K562 (cell line): ENCODE measurements at regions not wholly inside any gene's neighbourhood (a gene's known extent, or its start where the extent isn't known, plus 50 kb on each side); places are given as distances from the start of the nearest gene placed in this dataset.

ENCODE experiments used
- KDM4B ChIP-seq, 2 experiments: fragments of 450-650 bp in 1 of 2; sonication (generic) in 1 of 2; IDR thresholded peaks; 2 replicates each; pipeline ENCODE4 v1.6.1; 2016 to 2017; ENCODE audit warnings: borderline replicate concordance in 2 of 2, antibody characterized with exemption in 1 of 2, low read depth in 1 of 2, mild to moderate bottlenecking in 1 of 2
- POLR2AphosphoS5 ChIP-seq: IDR thresholded peaks from 2 replicates; pipeline ENCODE4 v1.6.1; 2011; ENCODE audit warnings: mild to moderate bottlenecking, low read depth, low read length, moderate library complexity; ENCODE audit not compliant: control insufficient read depth, insufficient read depth
- SOX6 ChIP-seq: fragments of 450-650 bp; IDR thresholded peaks from 2 replicates; pipeline ENCODE4 v1.6.1; 2014; ENCODE audit warnings: mild to moderate bottlenecking
- SREBF2 ChIP-seq: sonication (generic); formaldehyde crosslinking; IDR thresholded peaks from 2 replicates; pipeline ENCODE4 v1.4.0; 2020; ENCODE audit warnings: mild to moderate bottlenecking, missing genetic modification reagents
- ZFP1 ChIP-seq: fragments of 450-650 bp; formaldehyde crosslinking; IDR thresholded peaks from 2 replicates; pipeline ENCODE4 v1.4.0; 2020; ENCODE audit warnings: mild to moderate bottlenecking, mixed read lengths

DNA sequence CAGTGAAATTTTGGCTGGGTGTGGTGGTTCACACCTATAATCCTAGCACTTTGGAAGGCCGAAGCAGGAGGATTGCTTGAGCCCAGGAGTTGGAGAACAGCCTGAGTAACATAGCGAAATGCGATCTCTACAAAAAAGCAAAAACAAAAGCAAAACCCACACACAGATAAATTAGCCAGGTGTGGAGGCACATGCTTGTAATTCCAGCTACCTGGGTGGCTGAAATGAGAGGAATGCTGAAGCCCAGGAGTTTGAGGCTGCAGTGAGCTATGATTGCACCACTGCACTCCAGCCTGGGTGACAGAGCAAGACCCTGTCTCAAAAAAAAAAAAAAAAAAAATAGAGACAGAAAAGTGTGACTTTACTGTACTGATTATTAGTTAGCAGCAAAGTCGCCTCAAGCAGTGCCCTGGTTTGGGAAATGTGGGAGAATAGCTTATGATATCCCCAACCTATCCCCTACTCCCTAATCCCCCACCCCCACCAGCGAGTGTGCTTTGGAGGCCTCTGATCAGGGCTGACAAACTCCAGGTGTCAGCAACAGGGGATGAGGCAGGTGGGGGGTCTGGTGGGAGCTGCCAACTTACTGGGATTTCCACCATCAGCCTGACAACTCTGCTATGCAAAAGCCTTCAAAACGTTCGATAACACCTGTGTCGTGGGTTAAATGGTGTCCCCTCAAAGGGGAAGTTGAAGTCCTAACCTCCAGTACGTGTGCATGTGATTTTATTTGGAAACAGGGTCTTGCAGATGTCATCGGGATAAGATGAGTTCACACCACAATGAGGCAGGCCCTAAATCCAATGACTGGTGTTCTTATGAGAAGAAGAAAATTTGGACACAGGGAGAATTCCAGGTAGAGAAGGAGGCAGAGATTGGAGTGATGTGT, 124.7 kb upstream of the SDK1 start:
- TF ChIP-seq POLR2AphosphoS5 (no peak), ZFP1 (CRISPR knock-in tag) (no peak), KDM4B (IDR thresholded peaks at IDR 0.05; ENCODE audit: borderline replicate concordance in 2 of 2, low read depth in 1 of 2) (no peak), SOX6 (no peak), SREBF2 (no peak)
